GM21390 (cell line): ENCODE measurements at regions not wholly inside any gene's neighbourhood (a gene's known extent, or its start where the extent isn't known, plus 50 kb on each side); places are given as distances from the start of the nearest gene placed in this dataset.

ENCODE experiments used
- ATAC-seq: cut with Tn5 transposase; IDR thresholded peaks from one replicate; pipeline ENCODE4 v1.9.1; 2021; ENCODE audit not compliant: unreplicated experiment

DNA sequence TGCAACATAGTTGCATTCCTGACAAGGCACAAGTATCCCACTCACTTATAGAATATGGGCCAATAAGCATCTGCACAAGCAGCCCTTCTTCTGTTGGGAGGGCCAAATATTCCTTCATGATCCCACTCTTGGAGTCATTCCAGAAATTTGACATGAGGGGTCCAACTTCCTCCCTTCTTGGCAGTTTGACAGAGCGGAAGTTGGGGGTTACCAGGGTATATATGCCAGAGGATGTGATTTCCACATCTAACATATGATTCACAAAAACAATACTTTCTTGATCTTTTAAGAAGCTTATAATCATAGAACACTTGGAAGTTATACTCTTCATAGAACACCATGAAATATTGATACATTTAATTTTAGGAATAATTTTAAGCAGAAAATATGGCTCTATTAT is 100.9 kb upstream of the CRBN start:
- ATAC-seq: no peak

DNA sequence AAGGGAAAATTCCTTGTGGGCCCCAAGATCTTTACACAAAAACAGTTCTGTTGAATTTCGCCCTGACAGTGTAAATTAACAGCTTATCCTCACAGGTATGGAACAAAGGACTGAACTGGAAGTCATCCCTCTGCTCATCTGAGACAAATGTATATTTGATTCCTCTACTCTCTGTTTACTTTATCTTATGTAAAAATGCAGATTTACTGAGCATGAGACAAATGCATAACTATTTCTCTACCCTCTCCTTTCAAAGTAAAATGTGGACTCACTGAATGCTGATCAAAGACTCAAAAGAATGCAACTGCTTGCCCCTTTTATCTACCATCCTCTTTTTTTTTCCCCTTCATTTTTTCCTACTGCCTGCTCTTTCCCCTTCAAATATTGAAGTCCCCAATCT is 98.6 kb upstream of the CRBN start:
- ATAC-seq: no peak

DNA sequence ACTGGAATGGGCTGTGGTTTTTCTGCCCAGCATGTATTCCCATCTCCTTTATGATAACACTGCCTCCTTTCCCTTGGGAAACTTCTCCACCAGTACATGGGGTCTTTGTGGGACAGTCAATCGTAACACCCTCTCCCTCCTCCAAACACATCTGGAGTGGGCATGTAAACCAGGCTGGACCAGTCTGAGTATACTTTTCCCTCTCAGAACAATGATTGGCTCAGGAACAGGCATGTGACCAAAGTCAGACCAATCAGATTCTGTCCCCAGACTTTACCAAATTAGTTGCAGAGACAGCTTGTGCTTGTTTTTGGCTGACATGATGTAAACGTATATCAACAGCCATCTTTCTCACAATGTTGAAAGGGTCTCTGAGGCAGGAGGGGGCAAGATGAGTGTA is 97.1 kb upstream of the CRBN start:
- no peak for ATAC-seq

DNA sequence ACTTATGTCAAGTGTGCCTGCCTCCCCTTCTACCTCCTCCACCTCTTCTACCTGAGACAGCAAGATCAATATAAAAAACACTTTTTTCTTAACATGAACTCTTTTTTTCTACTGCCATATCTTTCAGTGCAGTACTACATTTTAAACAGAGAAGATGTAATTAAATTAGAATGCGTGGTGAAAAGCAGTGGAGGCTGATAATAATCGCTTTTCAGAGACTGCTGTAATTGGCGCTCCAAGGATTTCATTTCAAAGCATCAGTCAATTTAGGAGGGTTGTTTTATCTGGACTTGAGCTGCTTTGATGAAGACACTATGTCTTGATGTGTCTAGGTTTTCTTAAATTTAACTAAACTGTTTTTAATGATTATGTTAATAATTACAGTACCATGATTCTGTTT is 85.3 kb upstream of the CRBN start:
- ATAC-seq: no peak

DNA sequence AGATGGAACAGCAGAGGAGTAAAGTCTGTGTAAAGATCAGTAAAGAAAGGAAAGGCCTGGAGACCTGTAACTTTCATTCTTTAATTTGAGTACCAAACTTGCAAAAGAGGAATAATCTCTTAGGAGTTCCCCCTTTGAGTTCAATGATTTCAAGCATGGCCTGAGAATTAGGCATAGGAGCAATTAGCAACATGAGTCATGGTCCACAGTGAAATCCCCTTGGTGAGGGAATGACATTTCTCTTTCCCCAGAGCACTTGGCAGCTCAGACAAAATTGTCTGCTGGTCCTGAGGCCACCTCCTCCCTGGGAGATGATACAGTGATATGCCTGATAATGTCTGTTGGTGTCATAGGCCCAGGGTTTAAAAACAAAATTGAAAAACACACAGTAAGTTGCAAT is 81.4 kb upstream of the CRBN start:
- no peak for ATAC-seq

DNA sequence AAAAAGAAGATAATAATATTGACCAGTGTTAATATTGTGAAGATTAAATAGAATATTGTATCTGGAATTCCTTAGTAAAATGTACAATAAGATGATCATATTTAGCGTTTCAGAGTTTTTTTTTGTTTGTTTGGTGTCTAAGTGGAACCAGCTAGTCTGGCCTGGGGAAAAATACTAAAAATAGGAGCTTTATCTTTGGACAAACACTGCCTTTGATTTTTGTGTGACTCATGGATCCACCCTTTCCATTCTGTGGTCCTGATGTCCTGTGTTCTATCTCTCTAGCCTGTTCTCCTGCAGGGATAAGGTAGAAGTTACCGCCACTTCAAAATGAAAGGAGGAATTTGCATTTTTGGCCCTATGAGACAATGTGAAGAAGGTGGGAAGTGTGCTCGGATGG is 79.7 kb upstream of the CRBN start:
- no peak for ATAC-seq

DNA sequence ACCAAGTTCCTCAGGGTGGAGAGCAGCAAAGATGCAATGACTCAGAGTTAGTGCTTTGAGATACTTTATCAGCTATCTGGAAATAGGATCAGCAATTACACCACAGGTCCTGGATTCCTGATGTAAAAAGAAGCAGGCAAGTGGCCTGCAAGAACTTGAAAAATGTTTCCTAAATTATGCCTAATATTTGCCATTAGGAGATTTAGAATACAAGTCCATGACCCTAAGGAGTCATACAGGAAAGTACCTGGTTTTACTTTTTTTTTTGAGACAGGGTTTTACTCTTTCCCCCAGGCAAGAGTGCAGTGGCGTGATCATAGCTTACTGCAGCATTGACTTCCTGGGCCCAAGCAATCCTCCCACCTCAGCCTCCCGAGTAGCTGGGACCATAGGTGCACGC is 78.8 kb upstream of the CRBN start:
- no peak for ATAC-seq

DNA sequence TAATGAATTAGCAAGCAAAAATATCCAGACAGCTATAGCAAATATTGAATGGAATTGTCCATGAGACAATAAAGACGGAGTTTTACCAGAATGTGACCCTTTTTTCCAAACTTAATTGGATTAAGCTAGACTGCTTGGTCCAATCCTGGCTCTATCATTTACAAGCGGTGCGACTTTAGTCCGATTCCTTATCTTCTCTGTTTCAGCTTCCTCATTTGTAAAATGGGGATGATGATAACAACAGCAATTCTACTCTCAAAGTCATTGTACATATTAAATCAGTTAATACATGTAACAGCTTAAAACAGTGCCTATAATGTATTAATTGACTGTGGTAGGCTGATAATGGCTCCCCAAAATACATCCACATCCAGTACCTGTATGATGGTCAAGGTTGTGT is 62.1 kb upstream of the CRBN start:
- ATAC-seq: no peak

DNA sequence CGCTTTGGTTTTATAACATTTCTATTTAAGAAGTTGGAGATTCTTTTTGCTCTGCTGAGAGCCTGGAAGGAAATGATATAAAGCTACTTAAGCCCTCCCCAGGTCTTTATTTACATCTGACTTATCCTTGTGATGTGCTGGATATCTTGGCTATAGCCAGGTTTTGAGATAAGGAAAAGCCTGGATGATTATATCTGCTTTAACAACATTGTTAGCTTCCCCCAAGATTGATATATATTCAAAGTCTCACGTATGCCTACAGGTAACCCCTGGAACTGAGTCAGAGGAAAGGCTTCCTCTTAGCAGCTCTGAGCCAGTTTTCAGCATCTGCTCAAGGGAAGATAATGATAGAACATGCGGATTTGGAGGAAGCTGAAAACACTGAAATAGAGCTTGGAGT is 61.5 kb upstream of the CRBN start:
- ATAC-seq: no peak

DNA sequence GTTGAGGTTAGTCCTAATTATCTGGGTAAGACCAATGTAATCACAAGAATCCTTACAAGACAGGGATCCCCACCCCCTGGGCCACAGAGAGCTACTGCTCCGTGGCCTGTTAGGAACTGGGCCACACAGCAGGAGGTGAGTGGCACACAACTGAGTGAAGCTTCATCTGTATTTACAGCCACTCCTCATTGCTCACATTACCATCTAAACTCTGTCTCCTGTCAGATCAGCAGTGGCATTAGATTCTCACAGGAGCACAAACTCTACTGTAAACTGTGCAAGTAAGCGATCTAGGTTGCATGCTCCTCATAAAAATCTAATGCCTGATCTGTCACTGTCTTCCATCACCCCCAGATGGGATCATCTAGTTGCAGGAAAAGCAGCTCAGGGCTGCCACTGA is 58.5 kb upstream of the CRBN start:
- no peak for ATAC-seq

DNA sequence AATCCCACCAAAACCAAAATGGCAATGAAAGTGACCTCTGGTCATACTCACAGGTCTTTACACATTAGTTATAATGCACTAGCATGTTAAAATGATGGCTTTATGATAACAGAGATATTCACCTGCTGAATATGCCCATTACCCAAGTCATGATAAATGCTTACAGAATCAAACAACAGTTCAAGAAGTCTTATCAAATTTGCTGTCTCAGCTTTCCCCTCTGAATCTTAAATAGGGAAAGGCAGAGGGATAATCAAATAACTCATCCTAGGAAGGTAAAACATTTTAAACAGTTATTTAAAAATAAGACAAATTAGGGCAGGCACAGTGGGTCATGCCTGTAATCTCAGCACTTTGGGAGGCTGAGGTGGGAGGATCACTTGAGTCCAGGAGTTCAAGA is 52.8 kb upstream of the CRBN start:
- ATAC-seq: no peak
